ENCODE measurements at regions not wholly inside any gene's neighbourhood (a gene's known extent, or its start where the extent isn't known, plus 50 kb on each side); places are given as distances from the start of the nearest gene placed in this dataset.

DNA sequence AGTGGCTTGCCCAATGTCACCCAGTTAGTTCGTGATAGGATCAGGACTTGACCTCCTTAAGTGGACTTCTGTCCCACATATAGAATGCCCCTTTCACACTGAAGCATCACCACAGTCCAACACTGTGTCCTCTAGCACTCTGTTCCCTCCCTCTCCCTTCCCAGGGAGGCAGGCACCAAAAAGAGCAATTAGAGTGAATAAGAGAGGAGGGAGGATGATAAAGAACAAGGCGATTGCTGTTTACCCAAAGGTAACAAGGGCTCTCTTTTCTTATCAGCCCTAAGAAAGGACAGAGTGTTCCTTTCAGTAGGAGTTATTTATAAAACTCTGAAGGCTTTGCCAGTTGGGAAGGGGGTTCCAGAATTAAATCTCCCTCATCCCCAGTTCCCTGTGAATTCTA, 192.7 kb upstream of the ATP2B1 start:
- no peak for DNase-seq (ENCODE audit: low read depth in 1 of 2, low spot score in 1 of 2)

GRCh38 chr12:89899651-89900050, 191.0 kb upstream of the ATP2B1 start:
- no peak for DNase-seq (ENCODE audit: low read depth in 1 of 2, low spot score in 1 of 2)

DNA sequence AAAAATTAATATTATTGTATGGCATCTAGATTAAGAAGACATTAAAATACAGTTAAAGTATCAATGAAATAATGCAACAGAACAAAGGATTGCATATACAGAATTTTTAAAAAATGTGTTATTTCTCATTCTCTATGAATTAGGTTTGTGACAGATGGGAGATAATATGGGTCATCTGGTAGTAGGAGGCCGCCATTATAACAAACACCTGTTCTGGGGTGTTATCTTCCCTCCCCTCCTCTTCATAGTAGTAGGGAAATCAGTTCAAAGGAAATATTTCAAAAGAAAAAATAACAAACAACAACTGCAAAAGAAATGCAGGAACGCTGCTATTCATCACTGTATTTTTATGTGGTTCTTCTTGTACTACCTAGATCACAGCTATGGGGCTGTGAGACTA, 187.0 kb upstream of the ATP2B1 start:
- no peak for DNase-seq (ENCODE audit: low read depth in 1 of 2, low spot score in 1 of 2)

DNA sequence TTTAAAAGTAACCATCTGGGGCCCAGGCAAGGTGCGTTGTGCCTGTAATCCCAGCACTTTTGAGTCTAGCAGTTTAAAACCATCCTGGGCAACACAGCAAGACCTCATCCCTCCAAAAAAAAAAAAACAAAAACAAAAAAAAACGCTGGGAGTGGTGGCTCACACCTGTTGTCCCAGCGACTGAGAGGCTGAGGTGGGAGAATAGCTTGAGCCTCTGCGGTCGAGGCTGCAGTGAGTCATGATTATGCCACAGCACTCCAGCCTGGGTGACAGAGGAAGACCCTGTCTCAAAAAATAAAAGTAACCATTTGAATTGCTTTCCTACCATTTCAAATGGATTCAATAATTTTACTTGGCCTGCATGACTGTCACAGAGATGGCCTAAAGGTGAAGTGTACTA, 186.5 kb upstream of the ATP2B1 start:
- no peak for DNase-seq (ENCODE audit: low read depth in 1 of 2, low spot score in 1 of 2)

GRCh38 chr12:89893972-89894706, 185.5 kb upstream of the ATP2B1 start:
- DNase-seq (ENCODE audit: low read depth in 1 of 2, low spot score in 1 of 2), result no peak

- DNase-seq (ENCODE audit: low read depth in 1 of 2, low spot score in 1 of 2), result no peak
These were observed 183.8 kb upstream of the ATP2B1 start for GRCh38 chr12:89892436-89892835.

GRCh38 chr12:89891933-89892332, 183.3 kb upstream of the ATP2B1 start:
- no peak for DNase-seq (ENCODE audit: low read depth in 1 of 2, low spot score in 1 of 2)

DNA sequence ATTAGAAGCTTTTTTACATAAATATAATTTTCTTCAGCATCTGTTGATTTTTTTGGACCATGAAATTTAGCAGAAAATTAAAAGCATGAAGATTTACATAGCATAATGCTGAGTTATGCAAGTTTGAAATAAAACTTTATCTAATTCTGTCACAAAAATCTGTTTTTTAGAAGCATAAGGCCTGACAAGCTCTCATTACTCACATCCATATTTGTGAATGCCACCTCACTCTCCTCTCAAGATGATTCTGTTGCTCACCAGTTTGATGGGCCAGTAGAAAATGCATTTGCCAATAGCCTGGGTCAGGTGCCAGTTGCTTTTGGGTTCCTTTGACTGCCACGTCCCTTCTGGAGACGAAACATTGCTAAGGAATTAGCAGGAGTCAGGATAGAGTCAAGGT, 181.5 kb upstream of the ATP2B1 start:
- no peak for DNase-seq (ENCODE audit: low read depth in 1 of 2, low spot score in 1 of 2)

DNA sequence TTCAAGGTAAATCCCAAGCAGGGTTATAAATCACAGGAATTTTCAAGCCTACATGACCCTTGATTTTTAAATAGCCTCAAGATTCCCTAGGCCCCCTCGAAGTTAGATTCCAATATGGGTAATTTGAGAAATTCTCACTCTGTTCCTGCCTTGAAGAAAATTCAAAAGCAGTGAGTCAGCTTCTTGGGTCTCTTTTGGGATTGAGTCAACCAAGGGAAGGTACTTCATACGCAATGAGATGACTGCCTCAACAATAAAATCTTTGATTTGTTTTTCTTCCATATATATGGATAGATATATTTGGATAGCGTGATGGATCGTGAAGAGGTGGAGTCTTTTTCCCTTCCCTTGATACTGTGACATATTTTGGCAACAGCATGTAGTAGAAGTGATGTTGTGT, 180.4 kb upstream of the ATP2B1 start:
- no peak for DNase-seq (ENCODE audit: low read depth in 1 of 2, low spot score in 1 of 2)

GRCh38 chr12:89884952-89885351, 176.3 kb upstream of the ATP2B1 start:
- DNase-seq (ENCODE audit: low read depth in 1 of 2, low spot score in 1 of 2), result no peak

DNA sequence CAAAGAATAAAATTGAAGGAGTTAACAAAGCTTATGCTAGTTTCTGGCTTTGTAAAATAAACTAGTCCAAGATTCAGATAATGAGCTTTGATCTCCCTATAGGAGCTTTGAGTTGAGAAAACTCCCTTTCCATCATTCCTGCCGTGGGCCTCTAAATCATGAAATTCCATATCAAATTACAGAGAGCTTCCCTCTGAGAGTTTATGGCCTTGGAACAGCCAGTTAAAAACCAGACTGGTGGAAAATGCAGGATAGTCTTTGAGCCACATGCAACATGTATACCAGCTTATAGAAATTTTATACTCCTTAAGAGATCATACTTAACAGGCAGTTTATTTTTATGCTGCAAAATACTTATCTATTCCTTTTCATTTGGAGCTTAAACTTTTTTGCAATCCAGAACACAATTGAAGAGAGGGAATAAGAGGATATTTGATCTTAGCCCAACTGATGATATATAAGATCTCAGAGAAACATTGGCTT, 175.8 kb upstream of the ATP2B1 start:
- no peak for DNase-seq (ENCODE audit: low read depth in 1 of 2, low spot score in 1 of 2)

GRCh38 chr12:89883630-89884389, 175.2 kb upstream of the ATP2B1 start:
- no peak for DNase-seq (ENCODE audit: low read depth in 1 of 2, low spot score in 1 of 2)

DNA sequence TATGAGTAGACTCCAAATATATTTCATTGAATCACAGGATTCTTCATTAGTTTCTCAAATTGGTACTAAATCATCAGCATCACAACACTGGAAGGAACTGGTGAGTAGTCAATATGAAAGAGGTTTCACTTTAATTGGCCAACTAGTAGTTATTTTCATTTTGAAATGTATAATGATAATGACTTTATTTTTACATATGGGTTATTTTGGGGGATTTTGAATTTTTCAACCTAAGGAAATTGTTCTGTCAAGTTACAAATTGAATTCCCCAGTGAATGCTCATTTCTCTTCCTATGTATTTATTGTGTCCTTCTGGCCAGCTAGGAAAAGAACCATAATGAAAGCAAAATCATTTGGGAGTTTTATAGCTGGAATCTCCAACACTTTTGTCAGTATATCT, 174.2 kb upstream of the ATP2B1 start:
- DNase-seq (ENCODE audit: low read depth in 1 of 2, low spot score in 1 of 2), result no peak

GRCh38 chr12:89882050-89882449, 173.4 kb upstream of the ATP2B1 start:
- no peak for DNase-seq (ENCODE audit: low read depth in 1 of 2, low spot score in 1 of 2)

DNA sequence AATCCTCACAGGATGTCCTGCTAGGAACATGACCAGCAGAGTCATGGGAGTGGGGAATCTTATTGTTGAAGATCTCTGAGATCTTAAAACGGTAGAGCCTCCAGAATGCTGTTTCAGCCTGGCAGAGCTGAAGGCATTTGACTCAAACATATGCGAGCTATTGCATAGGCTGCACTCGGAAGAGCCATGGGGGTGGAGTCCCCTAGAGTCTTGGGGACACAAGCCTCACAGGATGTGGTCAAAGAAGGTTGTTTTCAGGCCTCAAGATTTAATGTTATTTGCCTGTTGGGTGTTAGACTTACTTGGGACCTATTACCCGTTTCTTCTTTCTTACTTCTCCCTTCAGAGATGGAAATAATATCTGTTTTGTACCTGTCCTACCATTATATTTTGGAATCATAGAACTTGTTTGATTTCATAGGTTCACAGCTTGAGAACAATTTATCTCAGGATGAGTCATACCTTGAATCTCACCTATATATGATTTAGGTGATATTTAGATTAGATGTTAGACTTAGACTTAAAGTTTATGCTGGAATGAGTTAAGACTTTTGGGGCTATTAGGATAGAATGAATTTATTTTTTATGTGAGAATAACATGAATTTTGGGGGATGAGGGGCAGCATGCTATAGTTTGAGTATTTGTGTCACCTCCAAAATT, 172.2 kb upstream of the ATP2B1 start:
- no peak for DNase-seq (ENCODE audit: low read depth in 1 of 2, low spot score in 1 of 2)

DNA sequence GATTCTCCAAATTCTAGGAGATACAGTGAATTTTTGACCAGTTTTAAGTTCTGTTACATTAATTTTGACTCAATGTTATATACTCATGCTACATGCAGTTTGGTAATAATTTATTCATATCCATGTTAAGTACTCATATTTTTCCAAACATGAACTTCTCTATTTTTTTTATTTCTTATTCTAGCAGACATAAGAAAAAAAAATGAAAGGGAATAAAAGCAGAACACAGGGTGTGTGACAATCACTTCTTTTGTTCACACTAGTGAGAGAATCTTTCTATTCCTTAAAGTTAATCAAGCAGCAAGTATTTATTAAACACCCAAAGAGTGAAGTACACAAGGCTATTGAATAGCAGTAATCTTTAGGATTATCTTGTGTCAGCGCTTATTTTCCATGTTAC, 171.1 kb upstream of the ATP2B1 start:
- no peak for DNase-seq (ENCODE audit: low read depth in 1 of 2, low spot score in 1 of 2)

- no peak for DNase-seq (ENCODE audit: low read depth in 1 of 2, low spot score in 1 of 2)
These were observed 170.3 kb upstream of the ATP2B1 start for GRCh38 chr12:89878950-89879349.

DNA sequence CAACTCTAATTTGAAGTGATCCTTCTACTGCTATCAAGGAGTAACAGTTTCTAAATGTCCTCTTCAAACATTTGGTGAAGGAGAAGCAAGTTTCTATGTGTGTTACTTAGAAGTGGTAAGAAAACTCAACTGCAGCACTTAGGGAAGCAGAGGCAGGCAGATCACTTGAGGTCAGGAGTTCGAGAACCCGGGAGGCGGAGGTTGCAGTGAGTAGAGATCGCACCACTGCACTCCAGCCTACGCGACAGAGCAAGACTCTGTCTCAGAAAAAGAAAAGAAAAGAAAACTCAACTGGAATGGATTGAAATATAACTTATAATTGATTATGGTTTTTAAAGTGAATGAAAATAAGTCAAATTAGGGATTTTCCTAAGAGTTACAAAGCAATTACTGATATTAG, 169.7 kb upstream of the ATP2B1 start:
- no peak for DNase-seq (ENCODE audit: low read depth in 1 of 2, low spot score in 1 of 2)

GRCh38 chr12:89877671-89878070, 169.0 kb upstream of the ATP2B1 start:
- DNase-seq (ENCODE audit: low read depth in 1 of 2, low spot score in 1 of 2), result no peak

GRCh38 chr12:89877136-89877535, 168.5 kb upstream of the ATP2B1 start:
- DNase-seq (ENCODE audit: low read depth in 1 of 2, low spot score in 1 of 2), result no peak

DNA sequence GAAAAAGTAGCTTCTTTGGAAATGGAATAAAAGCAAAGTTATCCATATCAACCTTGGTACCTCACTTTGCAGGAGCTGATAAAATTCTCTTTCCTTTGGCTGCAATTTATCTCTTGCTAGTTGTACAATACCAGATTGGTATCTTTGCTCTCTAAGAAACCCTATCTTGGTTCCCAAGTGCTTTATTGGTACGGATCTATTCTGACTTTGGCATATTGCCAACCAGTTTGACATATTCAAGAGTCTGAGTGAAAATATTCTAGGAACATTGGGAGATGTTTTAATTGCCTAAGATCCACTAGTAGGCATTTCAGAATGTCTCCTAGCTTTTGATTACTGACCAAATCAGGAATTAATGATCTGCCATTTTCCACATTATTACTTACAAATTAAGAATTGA, 167.2 kb upstream of the ATP2B1 start:
- no peak for DNase-seq (ENCODE audit: low read depth in 1 of 2, low spot score in 1 of 2)

GRCh38 chr12:89875225-89875624, 166.6 kb upstream of the ATP2B1 start:
- no peak for DNase-seq (ENCODE audit: low read depth in 1 of 2, low spot score in 1 of 2)

All from activated CD4-positive, alpha-beta T cell treated with anti-CD3 and anti-CD28 coated beads, Interleukin-2, amount 50 U/mL, for 24 hours (primary cell).